OCI-LY7 (cell line): ENCODE measurements at regions not wholly inside any gene's neighbourhood (a gene's known extent, or its start where the extent isn't known, plus 50 kb on each side); places are given as distances from the start of the nearest gene placed in this dataset.

ENCODE experiments used
- BruUV-seq: library from RNA; stranded (reverse); fragments of 400-500 nt; replicated peaks from 2 replicates; lab custom pipeline; 2021; lab: Mats Ljungman, UMichigan
- CTCF ChIA-PET: fragments of 300-600 bp; sonication (Branson Sonifier 250); formaldehyde crosslinking; loops from one replicate; lab custom pipeline; 2022; ENCODE audit warnings: antibody characterized with exemption; ENCODE audit not compliant: unreplicated experiment; lab: Charles Lee
- POLR2A ChIA-PET: fragments of 300-600 bp; sonication (Branson Sonifier 250); formaldehyde crosslinking; loops from one replicate; lab custom pipeline; 2022; ENCODE audit warnings: antibody characterized with exemption; lab: Charles Lee
- DNase-seq: peaks from one replicate; pipeline ENCODE4 v3.0.0-alpha.2; 2015; ENCODE audit warnings: low spot score
- H2AFZ ChIP-seq: fragments of 200-600 bp; sonication (generic), shearing (Covaris generic); 2 replicates; pipeline ENCODE4 v1.6.1; 2014; ENCODE audit warnings: mild to moderate bottlenecking, antibody characterized with exemption, low read length, moderate library complexity
- H3K27ac ChIP-seq: fragments of 200-600 bp; sonication (generic); 2 replicates; pipeline ENCODE4 v1.5.1; 2014; ENCODE audit warnings: mixed run types, low read depth, mild to moderate bottlenecking, moderate library complexity, low read length, inconsistent platforms; ENCODE audit not compliant: poor library complexity, severe bottlenecking
- H3K36me3 ChIP-seq: fragments of 200-600 bp; sonication (generic); 2 replicates; pipeline ENCODE4 v1.6.1; 2014; ENCODE audit warnings: mild to moderate bottlenecking, antibody characterized with exemption, low read length, moderate library complexity, mixed read lengths; ENCODE audit not compliant: insufficient read depth
- H3K4me1 ChIP-seq: fragments of 200-600 bp; sonication (generic); 2 replicates; pipeline ENCODE4 v1.5.1; 2014; ENCODE audit warnings: mild to moderate bottlenecking, low read length; ENCODE audit not compliant: insufficient read depth, poor library complexity, severe bottlenecking
- H3K4me2 ChIP-seq: fragments of 200-600 bp; sonication (generic); 2 replicates; pipeline ENCODE4 v1.6.1; 2014; ENCODE audit warnings: mild to moderate bottlenecking, low read length
- H3K4me3 ChIP-seq: fragments of 200-600 bp; sonication (generic); 2 replicates; pipeline ENCODE4 v1.5.1; 2014; ENCODE audit warnings: mild to moderate bottlenecking, low read depth, low read length; ENCODE audit not compliant: poor library complexity, severe bottlenecking
- H3K79me2 ChIP-seq: fragments of 200-600 bp; sonication (generic); 2 replicates; pipeline ENCODE4 v1.6.1; 2016; ENCODE audit warnings: low read depth, mild to moderate bottlenecking, low read length, moderate library complexity, mixed read lengths; ENCODE audit not compliant: insufficient read depth
- H3K9me2 ChIP-seq: fragments of 200-600 bp; sonication (generic); 2 replicates; pipeline ENCODE4 v1.6.1; 2016; ENCODE audit warnings: mild to moderate bottlenecking, low read length, mixed read lengths; ENCODE audit not compliant: insufficient read depth
- H3K9me3 ChIP-seq: fragments of 200-600 bp; sonication (generic); 2 replicates; pipeline ENCODE4 v1.6.1; 2014; ENCODE audit warnings: mild to moderate bottlenecking, mixed run types, low read length, mixed read lengths
- H4K20me1 ChIP-seq: fragments of 200-600 bp; sonication (generic); 2 replicates; pipeline ENCODE4 v1.6.1; 2014; ENCODE audit warnings: mild to moderate bottlenecking, antibody characterized with exemption, low read length, moderate library complexity, mixed read lengths; ENCODE audit not compliant: insufficient read depth
- CTCF ChIP-seq: fragments of 200-600 bp; sonication (generic); conservative IDR thresholded peaks from 2 replicates; pipeline ENCODE4 v1.5.1; 2014; ENCODE audit warnings: mild to moderate bottlenecking, antibody characterized with exemption, low read length, moderate library complexity, mixed read lengths
- EZH2phosphoT487 ChIP-seq: fragments of 200-600 bp; sonication (generic); IDR thresholded peaks from 2 replicates; pipeline ENCODE4 v1.6.1; 2018; ENCODE audit warnings: low read depth, borderline replicate concordance, mild to moderate bottlenecking, mixed run types, antibody characterized with exemption, low read length, moderate library complexity, mixed read lengths
- intact Hi-C: fragments of 100-400 bp; cut with micrococcal nuclease; formaldehyde crosslinking; loops from one replicate; pipeline ENCODE4 v1.10.0; 2022; ENCODE audit not compliant: unreplicated experiment

GRCh38 chr14:29126361-29126760 lies 359.8 kb downstream of the FOXG1 start:
- no peak overlapping the region for H2AFZ ChIP-seq
- no peak for TF ChIP-seq CTCF
- TF ChIP-seq EZH2phosphoT487: no peak
- no peaks in the 10 kb centered on the region for H3K4me1 ChIP-seq
- H4K20me1 ChIP-seq: no peaks in the 10 kb centered on the region
- no peak overlapping the region for H3K4me2 ChIP-seq
- BruUV-seq: no TSS peak
- 0 out of 2 replicates have a peak, but pooled peaks cover 9% of the 10 kb centered on the region for H3K9me3 ChIP-seq
- ChIA-PET POLR2A (no interaction called here), CTCF (no interaction called here)
- H3K79me2 ChIP-seq: no peaks in the 10 kb centered on the region
- H3K9me2 ChIP-seq: no peaks in the 10 kb centered on the region
- no peak overlapping the region for H3K27ac ChIP-seq
- intact Hi-C loops: no loop called here
- no peak for DNase-seq
- no peaks in the 10 kb centered on the region for H3K36me3 ChIP-seq
- no peak overlapping the region for H3K4me3 ChIP-seq

GRCh38 chr14:29126865-29127264 lies 360.3 kb downstream of the FOXG1 start:
- H3K36me3 ChIP-seq: no peaks in the 10 kb centered on the region
- no peak overlapping the region for H3K27ac ChIP-seq
- H3K79me2 ChIP-seq: no peaks in the 10 kb centered on the region
- POLR2A ChIA-PET: no interaction called here
- no peaks in the 10 kb centered on the region for H4K20me1 ChIP-seq
- H3K4me3 ChIP-seq: no peak overlapping the region
- H2AFZ ChIP-seq: no peak overlapping the region
- TF ChIP-seq EZH2phosphoT487 (no peak), CTCF (no peak)
- CTCF ChIA-PET: no interaction called here
- no peak overlapping the region for H3K4me2 ChIP-seq
- no peak for DNase-seq
- no peaks in the 10 kb centered on the region for H3K9me2 ChIP-seq
- no TSS peak for BruUV-seq
- intact Hi-C loops: no loop called here
- H3K9me3 ChIP-seq: 0 out of 2 replicates have a peak, but pooled peaks cover 9% of the 10 kb centered on the region
- no peaks in the 10 kb centered on the region for H3K4me1 ChIP-seq

- H3K79me2 ChIP-seq: no peaks in the 10 kb centered on the region
- 0 out of 2 replicates have a peak, but pooled peaks cover 10% of the 10 kb centered on the region for H3K9me3 ChIP-seq
- no peaks in the 10 kb centered on the region for H4K20me1 ChIP-seq
- intact Hi-C loops: no loop called here
- H3K27ac ChIP-seq: no peak overlapping the region
- no peak overlapping the region for H3K4me3 ChIP-seq
- no peak overlapping the region for H2AFZ ChIP-seq
- H3K4me1 ChIP-seq: no peaks in the 10 kb centered on the region
- H3K36me3 ChIP-seq: no peaks in the 10 kb centered on the region
- no peak for DNase-seq
- no peak overlapping the region for H3K4me2 ChIP-seq
- POLR2A ChIA-PET: no interaction called here
- BruUV-seq: no TSS peak
- no peaks in the 10 kb centered on the region for H3K9me2 ChIP-seq
- TF ChIP-seq EZH2phosphoT487: no peak
- no peak for TF ChIP-seq CTCF
- CTCF ChIA-PET: no interaction called here
Measured at GRCh38 chr14:29140016-29140415, 373.4 kb downstream of the FOXG1 start.
